ENCODE measurements at regions not wholly inside any gene's neighbourhood (a gene's known extent, or its start where the extent isn't known, plus 50 kb on each side); places are given as distances from the start of the nearest gene placed in this dataset.
"Not testable (repeated sequence)": the region's sequence is repeated elsewhere in the genome, so short reads cannot be mapped to it uniquely, and the experiment has no call there.

- Mint-ChIP-seq H3K36me3 (no peaks in the 10 kb centered on the region), H3K27ac (no peak overlapping the region), H3K9me3 (peaks cover 0 to 11% (median 5%) of the 10 kb centered on the region in 3 donors), H3K27me3 (no peaks in the 10 kb centered on the region), H3K4me1 (no peaks in the 10 kb centered on the region), H3K4me3 (no peak overlapping the region)
Observed at GRCh38 chr15:53831907-53832770, 72.7 kb upstream of the WDR72 start.

GRCh38 chr15:53830707-53831386, 71.4 kb upstream of the WDR72 start:
- Mint-ChIP-seq H3K4me1 (no peaks in the 10 kb centered on the region), H3K27me3 (no peaks in the 10 kb centered on the region), H3K9me3 (peaks cover 2 to 12% (median 5%) of the 10 kb centered on the region in 3 donors), H3K4me3 (no peak overlapping the region), H3K36me3 (no peaks in the 10 kb centered on the region), H3K27ac (no peak overlapping the region)

GRCh38 chr15:53829923-53830459, 70.5 kb upstream of the WDR72 start:
- Mint-ChIP-seq H3K4me3 (no peak overlapping the region), H3K9me3 (peaks cover 3 to 12% (median 5%) of the 10 kb centered on the region in 3 donors), H3K27me3 (no peaks in the 10 kb centered on the region), H3K36me3 (no peaks in the 10 kb centered on the region), H3K27ac (no peak overlapping the region), H3K4me1 (no peaks in the 10 kb centered on the region)

GRCh38 chr15:53829471-53829870, 70.0 kb upstream of the WDR72 start:
- Mint-ChIP-seq H3K27ac (no peak overlapping the region), H3K27me3 (no peaks in the 10 kb centered on the region), H3K36me3 (no peaks in the 10 kb centered on the region), H3K4me1 (no peaks in the 10 kb centered on the region), H3K9me3 (peaks cover 3 to 15% (median 5%) of the 10 kb centered on the region in 3 donors), H3K4me3 (no peak overlapping the region)

GRCh38 chr15:53827355-53827754, 67.9 kb upstream of the WDR72 start:
- Mint-ChIP-seq H3K9me3 (peaks cover 3 to 26% (median 5%) of the 10 kb centered on the region in 3 donors), H3K4me1 (no peaks in the 10 kb centered on the region), H3K36me3 (no peaks in the 10 kb centered on the region), H3K27ac (no peak overlapping the region), H3K4me3 (no peak overlapping the region), H3K27me3 (no peaks in the 10 kb centered on the region)

- Mint-ChIP-seq H3K27ac (no peak overlapping the region), H3K4me1 (no peaks in the 10 kb centered on the region), H3K36me3 (peaks cover 1% of the 10 kb centered on the region), H3K9me3 (peaks cover 0 to 4% (median 2%) of the 10 kb centered on the region in 3 donors), H3K27me3 (no peaks in the 10 kb centered on the region), H3K4me3 (no peak overlapping the region)
Observed at GRCh38 chr15:53811530-53811929, 52.1 kb upstream of the WDR72 start.

- not testable (repeated sequence) for H3K27me3 Mint-ChIP-seq
Observed at GRCh38 chr15:53810306-53810705, 50.8 kb upstream of the WDR72 start.

More at GRCh38 chr15:53810306-53810705, 50.8 kb upstream of the WDR72 start:
- H3K9me3 Mint-ChIP-seq, H3K4me1 Mint-ChIP-seq, H3K4me3 Mint-ChIP-seq, H3K36me3 Mint-ChIP-seq, H3K27ac Mint-ChIP-seq: not testable (repeated sequence)
